ENCODE measurements at regions not wholly inside any gene's neighbourhood (a gene's known extent, or its start where the extent isn't known, plus 50 kb on each side); places are given as distances from the start of the nearest gene placed in this dataset.

- TF ChIP-seq CTCF (IDR thresholded peaks at IDR 0.05) (no peak), GABPB1 (CRISPR knock-in tag; IDR thresholded peaks at IDR 0.05) (no peak), JUN (CRISPR knock-in tag; IDR thresholded peaks at IDR 0.05) (no peak), NR2C2 (CRISPR knock-in tag; IDR thresholded peaks at IDR 0.05) (no peak), CBFB (CRISPR knock-in tag; IDR thresholded peaks at IDR 0.05; ENCODE audit: low read depth) (no peak), NFE2L1 (CRISPR knock-in tag; IDR thresholded peaks at IDR 0.05) (no peak), KAT7 (CRISPR knock-in tag; IDR thresholded peaks at IDR 0.05; ENCODE audit: borderline replicate concordance) (no peak), FOXP4 (CRISPR knock-in tag; IDR thresholded peaks at IDR 0.05) (no peak), ZNF121 (CRISPR knock-in tag; IDR thresholded peaks at IDR 0.05) (no peak), CREB1 (CRISPR knock-in tag; IDR thresholded peaks at IDR 0.05) (no peak), MXD4 (CRISPR knock-in tag; IDR thresholded peaks at IDR 0.05; ENCODE audit: borderline replicate concordance) (no peak), ATF3 (CRISPR knock-in tag; conservative IDR thresholded peaks at IDR 0.05) (no peak), SMAD4 (CRISPR knock-in tag; IDR thresholded peaks at IDR 0.05) (no peak)
Observed at GRCh38 chr6:44590471-44590870, 203.0 kb downstream of the CDC5L start.
